SK-N-SH (cell line): ENCODE measurements at regions not wholly inside any gene's neighbourhood (a gene's known extent, or its start where the extent isn't known, plus 50 kb on each side); places are given as distances from the start of the nearest gene placed in this dataset.

ENCODE experiments used
- CTCF ChIP-seq: fragments of 200-600 bp; sonication (generic); IDR thresholded peaks from 2 replicates; pipeline ENCODE4 v1.6.1; 2017; ENCODE audit warnings: antibody characterized with exemption, mild to moderate bottlenecking, moderate library complexity
- NRF1 ChIP-seq: IDR thresholded peaks from 2 replicates; pipeline ENCODE4 v1.6.1; 2012; ENCODE audit warnings: low read depth, mild to moderate bottlenecking, low read length
- REST ChIP-seq: IDR thresholded peaks from 2 replicates; pipeline ENCODE4 v1.6.1; 2012; ENCODE audit warnings: mild to moderate bottlenecking, low read depth, low read length, moderate library complexity
- SIN3A ChIP-seq: IDR thresholded peaks from 2 replicates; pipeline ENCODE4 v1.6.1; 2012; ENCODE audit warnings: low read depth, mild to moderate bottlenecking, low read length, moderate library complexity, borderline replicate concordance
- TAF1 ChIP-seq: IDR thresholded peaks from 2 replicates; pipeline ENCODE4 v1.6.1; 2012; ENCODE audit warnings: low read depth, mild to moderate bottlenecking, low read length, moderate library complexity, borderline replicate concordance
- TCF12 ChIP-seq: IDR thresholded peaks from 2 replicates; pipeline ENCODE4 v1.4.0; 2012
- USF1 ChIP-seq: IDR thresholded peaks from 2 replicates; pipeline ENCODE4 v1.4.0; 2012; ENCODE audit warnings: low read depth, borderline replicate concordance
- USF2 ChIP-seq: fragments of 150-350 bp; IDR thresholded peaks from 2 replicates; pipeline ENCODE4 v1.6.1; 2017; ENCODE audit warnings: antibody characterized with exemption, low read length, low read depth, borderline replicate concordance

GRCh38 chr6:154909821-154910220 lies 85.3 kb upstream of the TIAM2 start:
- no peak for TF ChIP-seq TCF12
- no peak for TF ChIP-seq REST
- no peak for TF ChIP-seq TAF1
- TF ChIP-seq CTCF = no peak
- TF ChIP-seq USF2 = no peak
- no peak for TF ChIP-seq USF1
- no peak for TF ChIP-seq SIN3A
- no peak for TF ChIP-seq NRF1
